GM12865 (cell line): ENCODE measurements at regions not wholly inside any gene's neighbourhood (a gene's known extent, or its start where the extent isn't known, plus 50 kb on each side); places are given as distances from the start of the nearest gene placed in this dataset.

ENCODE experiments used
- DNase-seq: peaks from one replicate; pipeline ENCODE4 v3.0.0; 2010; ENCODE audit warnings: low read depth
- H3K4me3 ChIP-seq: 2 replicates; pipeline ENCODE4 v1.5.1; 2011; ENCODE audit warnings: mild to moderate bottlenecking, low read depth, low read length, control low read depth
- CTCF ChIP-seq: IDR thresholded peaks from 2 replicates; pipeline ENCODE4 v1.5.1; 2011; ENCODE audit warnings: low read length, control low read depth, low read depth, inconsistent platforms; ENCODE audit not compliant: insufficient read depth; ENCODE audit errors: missing control alignments

- no peak for DNase-seq
- TF ChIP-seq CTCF, result no peak
- no peak overlapping the region for H3K4me3 ChIP-seq
Observed at GRCh38 chr12:126535971-126536370, 1470.7 kb downstream of the AACS start.

GRCh38 chr12:126537961-126538530 is 1472.8 kb downstream of the AACS start:
- no peak for TF ChIP-seq CTCF
- DNase-seq, result no peak
- no peak overlapping the region for H3K4me3 ChIP-seq

- H3K4me3 ChIP-seq, result no peak overlapping the region
- no peak for TF ChIP-seq CTCF
- DNase-seq, result no peak
Observed at GRCh38 chr12:126538888-126539287, 1473.7 kb downstream of the AACS start.

GRCh38 chr12:126545411-126545810 is 1480.2 kb downstream of the AACS start:
- no peak for TF ChIP-seq CTCF
- H3K4me3 ChIP-seq, result no peak overlapping the region
- DNase-seq, result no peak

GRCh38 chr12:126547905-126548304 is 1482.7 kb downstream of the AACS start:
- H3K4me3 ChIP-seq, result no peak overlapping the region
- DNase-seq, result no peak
- TF ChIP-seq CTCF, result no peak

GRCh38 chr12:126551869-126552268 is 1486.6 kb downstream of the AACS start:
- no peak overlapping the region for H3K4me3 ChIP-seq
- no peak for TF ChIP-seq CTCF
- DNase-seq, result no peak

GRCh38 chr12:126554625-126555024 is 1489.4 kb downstream of the AACS start:
- no peak for TF ChIP-seq CTCF
- H3K4me3 ChIP-seq, result no peak overlapping the region
- no peak for DNase-seq
